Suppressor macrophage (primary cell): ENCODE measurements at regions not wholly inside any gene's neighbourhood (a gene's known extent, or its start where the extent isn't known, plus 50 kb on each side); places are given as distances from the start of the nearest gene placed in this dataset.
"Not testable (repeated sequence)": the region's sequence is repeated elsewhere in the genome, so short reads cannot be mapped to it uniquely, and the experiment has no call there.

ENCODE experiments used
- DNase-seq, 4 experiments: peaks; one replicate each; pipeline ENCODE4 v3.0.0-alpha.2; 2020 to 2022

- DNase-seq = no peak
Observed at GRCh38 chr6:106797186-106797585, 167.8 kb downstream of the QRSL1 start.

GRCh38 chr6:106796781-106797180, 167.4 kb downstream of the QRSL1 start:
- DNase-seq = no peak

GRCh38 chr6:106794129-106794528, 164.8 kb downstream of the QRSL1 start:
- no peak for DNase-seq

GRCh38 chr6:106792536-106793236, 163.3 kb downstream of the QRSL1 start:
- DNase-seq = no peak

- no peak for DNase-seq
Observed at GRCh38 chr6:106790935-106791334, 161.6 kb downstream of the QRSL1 start.

GRCh38 chr6:106790149-106790770, 160.9 kb downstream of the QRSL1 start:
- DNase-seq = no peak

- DNase-seq = no peak
Observed at GRCh38 chr6:106789428-106790148, 160.2 kb downstream of the QRSL1 start.

- no peak for DNase-seq
Observed at GRCh38 chr6:106788761-106789160, 159.4 kb downstream of the QRSL1 start.

GRCh38 chr6:106787327-106788196, 158.2 kb downstream of the QRSL1 start:
- DNase-seq = no peak

GRCh38 chr6:106785298-106785697, 155.9 kb downstream of the QRSL1 start:
- DNase-seq = no peak

- DNase-seq = no peak
Observed at GRCh38 chr6:106783640-106784566, 154.5 kb downstream of the QRSL1 start.

GRCh38 chr6:106782536-106783285, 153.3 kb downstream of the QRSL1 start:
- no peak for DNase-seq

GRCh38 chr6:106779552-106779951, 150.2 kb downstream of the QRSL1 start:
- not testable (repeated sequence) for DNase-seq

GRCh38 chr6:106778943-106779342, 149.6 kb downstream of the QRSL1 start:
- no peak for DNase-seq

- no peak for DNase-seq
Observed at GRCh38 chr6:106773996-106774629, 144.7 kb downstream of the QRSL1 start.

- no peak for DNase-seq
Observed at GRCh38 chr6:106773522-106773921, 144.1 kb downstream of the QRSL1 start.

- no peak for DNase-seq
Observed at GRCh38 chr6:106772270-106773142, 143.1 kb downstream of the QRSL1 start.

- DNase-seq = no peak
Observed at GRCh38 chr6:106771822-106772221, 142.4 kb downstream of the QRSL1 start.

GRCh38 chr6:106770663-106771062, 141.3 kb downstream of the QRSL1 start:
- no peak for DNase-seq
